BJ (cell line): ENCODE measurements at regions not wholly inside any gene's neighbourhood (a gene's known extent, or its start where the extent isn't known, plus 50 kb on each side); places are given as distances from the start of the nearest gene placed in this dataset.
"Not testable (repeated sequence)": the region's sequence is repeated elsewhere in the genome, so short reads cannot be mapped to it uniquely, and the experiment has no call there.

Source experiments
- CTCF ChIA-PET: fragments of 350-600 bp; formaldehyde crosslinking; extraction: SDS; loops from one replicate; lab custom pipeline; 2021; ENCODE audit warnings: antibody characterized with exemption, inconsistent platforms; lab: Yijun Ruan, JAX
- POLR2A ChIA-PET: fragments of 300-600 bp; sonication (Branson Sonifier 250); formaldehyde crosslinking; extraction: SDS; loops from one replicate; lab custom pipeline; 2021; ENCODE audit warnings: antibody characterized with exemption; lab: Charles Lee
- DNase-seq: peaks from one replicate; pipeline ENCODE4 v3.0.0-alpha.2; 2011; ENCODE audit warnings: low read depth
- H3K27me3 ChIP-seq: 2 replicates; pipeline ENCODE4 v1.6.0; 2011; ENCODE audit warnings: low read length; ENCODE audit not compliant: control insufficient read depth, insufficient read depth
- H3K36me3 ChIP-seq: 2 replicates; pipeline ENCODE4 v1.5.1; 2011; ENCODE audit warnings: low read length; ENCODE audit not compliant: control insufficient read depth, insufficient read depth
- H3K4me3 ChIP-seq: 2 replicates; pipeline ENCODE4 v1.5.1; 2011; ENCODE audit warnings: low read depth, mild to moderate bottlenecking, control low read depth, low read length
- CTCF ChIP-seq: IDR thresholded peaks from 2 replicates; pipeline ENCODE4 v1.5.1; 2011; ENCODE audit warnings: low read depth, mild to moderate bottlenecking, control low read depth, inconsistent platforms, low read length, moderate library complexity; ENCODE audit not compliant: insufficient read depth

DNA sequence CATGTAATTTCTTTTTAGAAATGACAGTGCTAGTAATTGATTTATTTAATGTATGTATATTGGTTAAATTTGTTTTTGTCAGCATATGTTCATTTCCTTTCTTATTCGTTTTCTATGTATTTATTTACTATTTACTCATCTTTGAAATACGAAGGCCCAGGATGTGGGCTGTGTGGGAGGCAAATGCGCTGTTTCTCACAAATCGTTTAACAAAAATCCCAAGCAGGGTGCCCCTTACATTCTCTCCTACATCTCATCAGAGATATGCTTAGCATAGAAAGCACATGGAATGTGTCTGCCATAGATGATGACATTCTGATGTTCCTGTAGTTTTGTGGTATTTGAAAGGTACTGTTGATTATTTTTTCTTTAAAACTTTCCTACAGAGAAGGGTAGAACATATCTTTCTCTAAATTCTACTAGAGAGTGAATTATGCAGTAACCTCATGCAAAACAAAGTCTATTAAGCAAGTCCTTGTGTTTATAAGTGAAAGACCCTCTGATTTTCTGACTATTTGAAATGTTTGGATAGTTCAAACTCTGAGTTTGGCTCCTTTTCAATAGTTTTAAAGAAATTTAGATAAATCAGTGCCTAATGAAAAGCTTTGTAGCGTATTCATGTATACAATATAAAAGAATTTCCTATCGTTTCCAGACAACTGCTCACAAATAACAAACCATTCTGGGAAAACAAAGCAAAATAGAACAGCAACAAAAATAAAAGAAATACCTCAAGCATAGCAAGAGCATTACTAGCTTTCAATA is 111.1 kb upstream of the VGLL3 start:
- no peaks in the 10 kb centered on the region for H3K36me3 ChIP-seq
- H3K27me3 ChIP-seq: no peaks in the 10 kb centered on the region
- no peak for DNase-seq

GRCh38 chr3:87097733-87098132 is 106.8 kb upstream of the VGLL3 start:
- POLR2A ChIA-PET, H3K27me3 ChIP-seq, H3K4me3 ChIP-seq, DNase-seq, H3K36me3 ChIP-seq: not testable (repeated sequence)
- CTCF ChIA-PET: interaction anchor here (0.9 kb wide), 1 partner anchor 15 kb away, joined by 3 read pairs; no protein-coding TSS in a partner anchor

More for the DNA sequence above, 111.1 kb upstream of the VGLL3 start:
- CTCF ChIA-PET: interaction anchor here (0.7 kb wide), 1 partner anchor 10 kb away, joined by 4 read pairs; no protein-coding TSS in a partner anchor
- POLR2A ChIA-PET: no interaction called here
- TF ChIP-seq CTCF: no peak
- H3K4me3 ChIP-seq: no peak overlapping the region

- DNase-seq: no peak
- ChIA-PET POLR2A (interaction anchor here (0.7 kb wide), 1 partner anchor 126 kb away, joined by 8 read pairs; no protein-coding TSS in a partner anchor), CTCF (interaction anchor here (4.0 kb wide), 1 partner anchor 77 kb away, joined by 16 read pairs; no protein-coding TSS in a partner anchor)
- TF ChIP-seq CTCF: no peak
- Histone ChIP-seq H3K4me3 (no peak overlapping the region), H3K36me3 (no peaks in the 10 kb centered on the region), H3K27me3 (no peaks in the 10 kb centered on the region)
Measured at GRCh38 chr3:87090631-87091030, 99.7 kb upstream of the VGLL3 start.

DNA sequence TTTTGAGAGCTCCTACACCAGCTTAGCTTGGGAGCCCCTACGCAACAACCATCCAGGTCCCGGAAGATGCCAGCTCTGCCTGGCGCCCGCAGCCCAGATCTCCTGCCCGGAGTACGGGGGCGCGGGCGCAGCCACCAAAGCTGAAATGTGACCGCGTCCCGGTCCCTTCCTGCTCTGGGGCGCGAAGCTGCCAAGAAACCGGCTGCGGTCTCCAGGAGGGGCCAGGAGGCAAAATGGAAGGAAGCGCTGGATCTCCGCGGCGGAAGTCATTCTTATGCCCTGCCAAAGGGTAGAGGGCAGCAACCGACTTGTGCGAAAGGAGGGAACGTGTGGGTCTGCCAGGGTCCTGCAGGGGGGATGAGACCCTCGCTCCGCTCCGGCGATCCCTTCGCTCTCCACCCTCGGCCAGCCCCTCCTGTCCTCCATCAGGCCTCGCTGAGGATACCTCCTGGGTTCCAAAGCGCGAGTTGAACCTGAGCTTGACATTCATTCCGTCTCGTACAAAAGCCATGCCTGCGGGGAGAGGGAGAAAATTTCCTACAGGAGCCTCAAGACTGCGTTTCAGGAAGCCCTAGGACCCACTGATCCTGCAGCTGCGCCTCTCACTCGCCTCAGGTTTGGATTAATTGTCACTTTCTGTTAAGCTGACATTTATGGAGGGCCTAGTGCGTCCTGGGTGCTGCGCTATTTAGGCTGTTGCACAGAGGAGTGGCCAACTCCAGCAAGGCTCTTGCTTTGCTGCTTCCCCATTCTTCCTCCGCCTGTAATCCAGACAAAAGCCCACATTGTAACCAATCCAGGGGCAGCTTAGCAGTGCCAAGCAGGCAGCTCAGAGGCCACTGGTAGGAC is 98.3 kb upstream of the VGLL3 start:
- POLR2A ChIA-PET: interaction anchor here (0.7 to 1.4 kb wide), 5 partner anchors 95 to 314 kb away, joined by 3 to 5 read pairs (median 4); partner anchors contain the start of gene VGLL3
- no peaks in the 10 kb centered on the region for H3K36me3 ChIP-seq
- no peak for TF ChIP-seq CTCF
- CTCF ChIA-PET: interaction anchor here (0.5 to 4.0 kb wide), 10 partner anchors 15 to 316 kb away, joined by 3 to 16 read pairs (median 3); no protein-coding TSS in a partner anchor
- H3K27me3 ChIP-seq: no peaks in the 10 kb centered on the region
- peak overlapping the region; percentile 37 for H3K4me3 ChIP-seq
- peak; percentile 60 for DNase-seq

GRCh38 chr3:87088430-87088992 is 97.6 kb upstream of the VGLL3 start:
- DNase-seq: no peak
- CTCF ChIA-PET: interaction anchor here (0.5 to 4.0 kb wide), 8 partner anchors 79 to 315 kb away, joined by 3 to 16 read pairs (median 4); no protein-coding TSS in a partner anchor
- no peaks in the 10 kb centered on the region for H3K36me3 ChIP-seq
- no peaks in the 10 kb centered on the region for H3K27me3 ChIP-seq
- no peak for TF ChIP-seq CTCF
- POLR2A ChIA-PET: interaction anchor here (0.9 to 1.4 kb wide), 2 partner anchors 98 to 151 kb away, joined by 4 to 5 read pairs; partner anchors contain the start of gene VGLL3
- H3K4me3 ChIP-seq: peak overlapping the region; percentile 37
